ENCODE measurements at regions not wholly inside any gene's neighbourhood (a gene's known extent, or its start where the extent isn't known, plus 50 kb on each side); places are given as distances from the start of the nearest gene placed in this dataset.
A peak's percentile ranks its signal among the peaks of the same experiment; 100 is the strongest.
"Not testable (repeated sequence)": the region's sequence is repeated elsewhere in the genome, so short reads cannot be mapped to it uniquely, and the experiment has no call there.

DNA sequence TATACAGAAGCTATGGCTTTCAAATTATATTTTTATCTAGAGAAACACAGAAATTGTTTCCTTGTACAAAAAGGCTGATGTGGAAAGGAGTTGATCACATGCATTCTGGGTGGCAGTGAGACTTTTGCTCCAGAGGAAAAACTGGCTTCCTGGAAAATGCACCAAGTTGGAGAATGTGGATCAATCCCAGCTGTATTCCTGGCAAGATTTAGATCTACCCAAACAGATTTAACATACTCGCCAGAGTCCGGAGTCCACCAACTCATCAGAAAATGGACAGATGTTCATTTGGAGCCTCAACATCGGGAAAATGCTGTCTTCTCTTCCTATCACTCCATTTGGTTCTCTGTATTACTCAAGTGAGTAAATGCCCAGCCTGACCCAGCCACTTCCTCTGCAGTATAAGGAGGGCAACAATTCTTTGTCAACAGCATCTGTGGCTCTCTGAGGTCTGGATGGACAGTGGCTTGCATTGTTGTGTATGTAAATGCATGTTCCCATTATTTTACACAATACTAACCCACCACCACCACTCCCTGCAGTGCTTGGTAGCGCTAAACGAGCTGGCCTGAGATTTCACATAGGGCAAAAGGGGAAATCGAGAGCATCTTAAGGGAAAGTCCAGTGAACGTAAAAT lies 226.2 kb upstream of the IRF2BP2 start:
- intact Hi-C loops (cut with DNase I), result no loop called here
- peak; percentile 20 for ATAC-seq

DNA sequence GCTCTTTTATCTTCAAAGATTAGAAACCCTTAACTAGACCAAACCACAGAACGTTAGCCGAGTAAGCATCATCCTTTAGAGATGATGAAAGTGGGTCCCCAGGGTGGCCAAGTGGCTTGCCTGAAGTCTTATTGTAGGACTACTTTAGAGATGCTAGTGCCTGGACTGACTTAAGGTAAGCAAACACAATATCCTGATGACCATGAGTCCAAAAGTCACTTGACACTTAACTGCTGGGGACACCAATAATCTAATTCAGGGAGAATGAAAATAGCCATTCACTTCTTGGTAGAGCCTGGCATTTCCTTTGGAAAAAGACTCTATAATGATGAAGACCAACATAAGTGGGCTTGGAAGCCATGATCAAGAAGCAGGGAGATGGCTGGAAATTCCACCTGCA lies 225.3 kb upstream of the IRF2BP2 start:
- DNase-seq (ENCODE audit: low spot score) (no peak), ATAC-seq (no peak)
- intact Hi-C loops (cut with DNase I), result no loop called here

More for the DNA sequence above, 226.2 kb upstream of the IRF2BP2 start:
- no peak for DNase-seq (ENCODE audit: low spot score)

DNA sequence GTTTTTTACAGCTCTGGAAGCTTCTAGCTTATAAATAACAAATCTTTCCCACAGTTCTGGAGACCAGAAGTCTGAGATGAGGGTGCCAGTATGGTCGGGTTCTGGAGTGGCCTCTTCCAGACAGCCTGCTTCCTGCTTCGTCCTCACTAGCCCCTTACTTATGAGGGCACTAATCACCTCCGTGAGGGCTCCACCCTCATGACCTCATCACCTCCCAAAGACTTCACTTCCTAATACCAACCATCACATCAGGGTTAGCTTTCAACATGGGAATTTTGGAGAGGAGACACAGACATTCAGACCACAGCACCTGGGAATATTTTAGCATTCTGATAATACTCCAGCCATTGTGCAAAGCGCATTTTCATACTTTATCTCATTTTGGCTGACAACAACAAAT lies 223.7 kb upstream of the IRF2BP2 start:
- no peak for ATAC-seq
- intact Hi-C loops (cut with DNase I), result no loop called here

DNA sequence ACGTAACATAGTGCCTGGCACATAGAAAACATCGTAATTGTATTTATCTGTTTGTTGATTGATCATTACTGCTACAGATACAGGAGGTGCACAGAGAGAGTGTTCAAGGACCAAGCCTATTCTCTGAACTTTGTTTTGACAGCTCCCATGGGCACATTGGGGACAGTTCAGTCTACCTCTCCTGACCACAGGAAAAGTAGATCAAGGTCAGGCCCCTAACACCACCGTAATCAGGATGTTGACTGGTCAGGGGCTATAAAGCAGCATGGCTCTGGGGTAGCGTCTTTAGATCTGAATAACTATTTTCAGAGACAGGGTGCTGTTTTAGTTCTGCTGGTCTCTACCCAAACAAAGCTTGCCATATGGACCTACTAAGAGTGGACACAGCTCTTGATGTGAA lies 223.1 kb upstream of the IRF2BP2 start:
- DNase-seq (ENCODE audit: low spot score) (no peak), ATAC-seq (no peak)
- intact Hi-C loops (cut with DNase I), result no loop called here

More for the DNA sequence above, 223.7 kb upstream of the IRF2BP2 start:
- no peak for DNase-seq (ENCODE audit: low spot score)

DNA sequence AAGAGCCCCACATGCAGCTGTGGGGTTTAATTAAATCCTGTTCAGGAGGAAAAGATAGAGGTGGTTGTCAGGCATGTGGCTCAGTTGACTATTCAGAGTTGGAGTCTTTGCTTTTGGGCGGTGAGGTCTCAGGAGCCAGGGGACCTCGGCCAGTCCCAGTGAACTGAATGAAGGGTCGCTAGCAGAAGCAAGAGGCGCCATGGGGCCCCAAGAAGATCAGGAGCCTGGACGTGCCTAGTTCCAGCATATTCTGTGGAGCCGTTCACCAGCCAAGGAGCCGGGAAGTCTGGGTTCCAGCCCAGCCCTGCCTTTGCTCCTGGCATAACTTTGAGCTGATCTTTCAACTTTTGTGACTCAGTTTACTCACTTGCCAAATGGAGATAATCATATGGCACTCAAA lies 217.7 kb upstream of the IRF2BP2 start:
- no peak for DNase-seq (ENCODE audit: low spot score)
- intact Hi-C loops (cut with DNase I), result no loop called here
- ATAC-seq, result no peak

DNA sequence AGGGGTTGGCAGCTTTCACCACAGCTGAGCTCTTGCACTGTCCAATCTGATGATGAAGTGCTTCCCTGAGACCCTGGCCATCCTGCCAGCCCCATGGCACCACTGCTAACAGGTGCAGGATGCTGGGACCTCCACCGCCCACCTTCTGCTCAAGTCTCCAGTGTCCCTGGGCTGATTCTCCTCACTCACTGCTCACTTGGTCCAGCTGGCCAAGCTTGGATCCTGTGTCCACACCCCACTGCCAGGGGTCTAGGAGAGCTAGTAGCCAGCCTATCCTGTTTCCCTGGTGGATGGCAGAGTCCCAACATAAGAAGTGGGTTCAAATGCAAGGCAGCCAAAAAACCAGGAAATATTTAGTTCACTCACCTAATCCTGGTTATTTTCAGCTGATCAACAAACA lies 217.2 kb upstream of the IRF2BP2 start:
- intact Hi-C loops (cut with DNase I), result no loop called here
- DNase-seq (ENCODE audit: low spot score) (no peak), ATAC-seq (no peak)

DNA sequence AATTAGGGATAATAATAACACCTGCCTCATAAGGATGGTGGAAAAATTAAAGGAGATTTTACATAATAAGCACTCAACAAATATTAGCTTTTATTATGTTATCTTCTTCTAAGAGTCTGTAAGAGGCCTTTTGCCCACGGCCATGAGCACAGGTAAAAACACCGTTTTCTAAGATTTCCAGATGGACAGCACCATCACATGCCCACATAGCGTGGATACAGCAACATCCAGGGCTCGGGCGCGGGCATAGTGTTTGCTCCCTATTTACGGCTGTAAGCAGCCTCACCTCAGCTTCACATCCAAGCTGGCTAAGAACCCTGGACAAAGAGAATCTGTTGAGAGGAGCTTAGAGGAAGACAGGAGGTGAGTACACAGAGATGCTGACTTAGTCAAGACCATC lies 216.4 kb upstream of the IRF2BP2 start:
- DNase-seq (ENCODE audit: low spot score), result no peak
- ATAC-seq, result no peak
- intact Hi-C loops (cut with DNase I), result no loop called here

DNA sequence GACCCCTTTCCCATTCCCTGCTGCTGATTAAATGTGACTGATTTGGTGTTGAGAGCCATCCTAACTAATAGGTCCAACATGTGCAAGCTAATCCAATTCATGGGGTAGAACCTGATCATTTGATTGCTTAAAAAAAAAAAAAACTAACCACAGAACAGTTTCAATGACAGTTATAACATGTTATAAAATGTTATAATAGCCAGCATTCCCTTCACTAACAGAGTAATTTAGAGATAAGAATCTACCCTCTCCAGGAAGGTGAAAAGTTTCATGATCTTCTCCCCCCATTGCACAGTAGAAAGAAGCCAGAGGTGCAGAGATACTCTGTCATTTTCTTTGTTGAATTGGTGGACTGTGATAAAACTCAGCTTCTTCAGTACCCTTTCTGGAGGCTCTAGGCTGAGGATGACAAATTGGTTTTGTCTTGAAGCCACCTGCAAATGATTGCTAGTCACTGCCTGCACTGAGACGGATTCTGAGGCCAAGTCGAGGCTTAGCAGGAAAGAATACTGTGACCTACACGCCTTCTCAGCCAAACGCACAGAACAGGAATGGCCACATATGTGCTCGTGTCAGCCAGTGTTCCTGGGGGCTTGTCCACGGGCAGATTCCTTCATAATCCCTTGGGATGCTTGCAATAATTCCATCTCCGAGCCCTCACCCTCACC lies 215.7 kb upstream of the IRF2BP2 start:
- DNase-seq (ENCODE audit: low spot score) (no peak), ATAC-seq (no peak)
- intact Hi-C loops (cut with DNase I), result no loop called here

DNA sequence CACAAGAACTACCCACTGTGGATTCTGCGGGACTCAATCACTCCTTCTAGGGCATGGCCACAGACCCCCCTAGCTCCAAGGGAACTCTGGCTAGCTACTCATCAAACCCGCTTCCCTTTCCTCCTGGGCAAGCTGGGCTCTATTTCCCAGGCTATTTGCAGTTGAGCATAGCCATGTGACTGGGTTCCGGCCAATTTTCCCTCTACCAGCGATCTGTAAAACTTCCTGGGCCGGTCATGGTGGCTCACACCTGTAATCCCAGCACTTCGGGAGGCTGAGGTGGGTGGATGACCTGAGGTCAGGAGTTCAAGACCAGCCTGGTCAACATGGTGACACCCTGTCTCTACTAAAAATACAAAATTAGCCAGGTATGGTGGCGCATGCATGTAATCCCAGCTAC lies 214.9 kb upstream of the IRF2BP2 start:
- DNase-seq (ENCODE audit: low spot score); intact Hi-C loops (cut with DNase I); ATAC-seq: not testable (repeated sequence)

DNA sequence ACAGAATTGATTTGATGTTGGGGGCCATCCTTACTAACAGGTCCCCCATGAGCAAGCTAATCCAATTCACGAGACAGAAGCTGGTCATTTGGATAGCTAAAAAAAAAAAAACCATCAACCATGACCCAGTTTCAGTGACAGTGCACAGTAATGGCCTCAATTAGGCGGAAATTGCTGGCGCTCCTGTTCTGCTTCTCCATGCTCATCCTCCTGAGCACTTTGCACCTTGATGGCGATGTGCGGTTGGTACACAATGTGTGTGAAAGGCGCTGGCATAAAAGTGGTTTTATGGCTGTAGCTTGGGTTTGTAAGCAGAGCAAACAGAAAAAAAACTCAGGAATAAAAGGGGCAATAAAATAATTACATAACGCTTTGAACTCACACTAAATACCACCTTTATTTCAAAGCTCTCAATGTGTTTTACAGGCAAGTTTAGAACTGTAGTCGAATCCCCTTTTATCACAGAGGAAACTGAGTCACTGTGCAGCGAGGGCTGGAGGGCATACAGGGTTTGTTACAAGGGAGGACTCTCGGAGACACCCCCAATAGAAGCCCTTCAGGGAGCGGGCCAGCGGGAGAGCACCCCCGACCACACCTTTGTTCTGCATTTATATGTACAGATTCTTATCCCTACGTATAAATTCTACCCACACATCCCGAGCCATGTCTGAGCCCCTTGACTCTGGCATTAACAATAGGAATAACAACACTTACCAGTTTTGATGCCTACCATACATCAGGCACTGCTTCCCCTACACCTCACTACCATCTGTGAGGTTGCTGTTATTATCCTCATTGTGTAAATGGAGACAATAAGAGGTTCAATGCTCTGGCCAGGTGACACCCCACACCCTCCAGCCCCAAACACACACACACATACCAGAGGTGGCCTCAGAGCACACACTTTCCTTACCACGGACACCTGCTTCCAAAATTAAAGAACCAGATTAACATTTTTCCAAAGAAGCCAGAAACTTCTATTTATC lies 213.5 kb upstream of the IRF2BP2 start:
- DNase-seq (ENCODE audit: low spot score) (no peak), ATAC-seq (no peak)
- intact Hi-C loops (cut with DNase I), result no loop called here

DNA sequence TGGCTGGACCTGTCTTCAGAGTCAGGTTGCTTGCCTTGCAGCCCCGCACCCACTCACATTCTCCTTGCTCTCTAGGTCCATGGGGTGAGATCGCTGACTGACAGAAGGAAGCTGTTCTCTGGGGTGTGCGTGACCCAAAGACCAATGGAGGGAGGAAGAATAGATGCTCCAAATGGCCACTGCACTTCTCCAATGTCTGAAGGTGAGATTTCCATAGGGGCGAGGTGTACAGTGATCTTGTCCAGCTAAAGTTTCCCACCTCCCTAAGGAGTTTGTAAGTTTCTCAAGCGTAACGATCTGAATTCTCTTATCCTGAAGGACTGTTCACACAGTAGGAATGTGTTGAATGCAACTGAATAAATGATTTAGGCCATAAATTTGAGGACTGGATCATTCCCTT lies 211.9 kb upstream of the IRF2BP2 start:
- intact Hi-C loops (cut with DNase I), result no loop called here
- no peak for ATAC-seq
- DNase-seq (ENCODE audit: low spot score), result no peak

DNA sequence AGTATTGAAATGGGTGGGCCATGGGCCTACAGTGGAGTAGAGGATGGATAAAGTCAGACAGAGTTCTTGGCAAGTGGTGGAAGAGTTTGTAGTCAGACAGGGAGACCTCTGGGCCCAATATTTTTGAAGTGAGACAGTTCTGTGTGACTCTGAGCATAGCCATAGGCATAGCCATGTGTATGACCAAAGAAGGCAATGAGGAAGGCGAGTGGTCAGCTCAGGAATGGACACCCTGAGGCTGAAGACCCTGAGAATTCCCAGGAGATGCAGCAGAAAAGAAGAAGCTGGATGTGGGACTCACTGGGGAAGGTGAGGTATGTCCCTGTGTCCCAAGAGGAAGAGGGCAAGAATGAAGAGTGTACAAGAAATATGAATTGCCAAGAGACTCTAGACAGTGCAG lies 210.6 kb upstream of the IRF2BP2 start:
- intact Hi-C loops (cut with DNase I), result no loop called here
- ATAC-seq (no peak), DNase-seq (ENCODE audit: low spot score) (no peak)

DNA sequence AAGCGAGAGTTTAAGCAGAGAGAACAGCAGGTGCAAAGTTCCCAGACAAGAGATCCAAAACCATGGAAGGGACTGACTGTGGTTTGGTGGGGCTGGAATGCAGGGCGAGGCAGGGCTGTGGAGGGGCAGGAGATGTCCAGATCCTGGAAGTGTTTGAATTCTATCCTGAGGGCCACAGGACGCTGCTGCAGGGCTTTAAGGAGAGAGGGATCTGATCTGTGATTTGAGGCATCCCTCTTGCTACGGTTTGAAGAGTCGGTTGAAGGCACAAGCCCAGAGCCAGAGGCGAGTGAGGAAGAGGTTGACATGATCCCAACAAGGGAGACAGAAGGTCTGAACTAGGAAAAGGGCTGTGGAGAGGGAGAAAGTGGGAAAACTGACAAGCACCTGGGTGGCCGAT lies 209.9 kb upstream of the IRF2BP2 start:
- intact Hi-C loops (cut with DNase I); DNase-seq (ENCODE audit: low spot score); ATAC-seq: not testable (repeated sequence)

DNA sequence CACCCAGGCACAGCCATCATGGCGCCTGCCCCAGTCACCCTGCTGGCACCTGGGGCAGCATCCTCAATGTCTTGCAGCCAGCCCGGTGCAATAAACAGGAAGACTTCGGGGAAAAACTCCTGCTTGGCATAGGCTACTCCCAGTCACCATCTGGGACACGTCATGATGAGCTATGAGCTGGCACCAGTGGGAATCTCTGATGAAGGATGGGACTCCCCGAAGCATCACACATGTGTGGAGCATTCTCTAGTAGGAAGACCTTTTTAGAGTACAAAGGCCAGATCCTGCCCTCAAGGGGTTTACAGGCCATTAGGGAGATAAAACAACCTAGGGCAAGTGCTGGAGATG lies 208.0 kb upstream of the IRF2BP2 start:
- peak; percentile 21 for ATAC-seq
- DNase-seq (ENCODE audit: low spot score); intact Hi-C loops (cut with DNase I): not testable (repeated sequence)

DNA sequence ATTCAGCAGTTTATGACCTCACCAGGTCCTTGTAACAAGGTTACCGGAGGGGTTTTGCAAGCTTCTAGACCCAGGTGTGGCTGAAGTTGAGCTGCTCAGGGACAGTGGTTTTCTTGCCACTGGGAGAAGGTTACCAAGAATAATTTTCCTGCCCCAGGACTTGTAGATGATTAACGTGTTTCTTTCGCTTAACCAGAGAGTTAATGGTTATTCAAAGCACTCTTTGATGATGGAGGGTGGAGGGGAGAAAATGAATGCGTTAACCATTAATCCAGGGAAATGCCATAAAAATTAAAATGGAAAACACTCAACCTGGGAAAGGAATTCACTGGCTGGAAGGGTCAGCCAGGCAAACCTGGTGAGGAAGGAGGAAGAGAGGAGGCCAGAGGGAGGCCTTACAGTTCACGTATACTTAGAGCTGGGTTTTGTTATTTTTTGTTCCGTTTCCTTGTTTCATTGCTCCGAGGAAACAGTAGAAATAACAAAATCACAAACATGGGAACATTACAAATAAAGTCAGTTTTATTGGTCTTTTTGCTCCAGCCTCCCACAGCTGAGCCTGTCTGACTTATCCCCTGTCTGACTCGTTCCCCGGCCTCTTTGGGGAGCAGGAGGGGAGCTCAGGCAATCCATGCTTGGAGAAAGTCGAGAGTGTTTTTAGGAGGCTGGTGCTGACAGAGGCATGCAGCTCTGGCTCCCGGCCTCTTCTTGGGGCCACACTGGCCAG lies 207.5 kb upstream of the IRF2BP2 start:
- ATAC-seq; intact Hi-C loops (cut with DNase I); DNase-seq (ENCODE audit: low spot score): not testable (repeated sequence)

DNA sequence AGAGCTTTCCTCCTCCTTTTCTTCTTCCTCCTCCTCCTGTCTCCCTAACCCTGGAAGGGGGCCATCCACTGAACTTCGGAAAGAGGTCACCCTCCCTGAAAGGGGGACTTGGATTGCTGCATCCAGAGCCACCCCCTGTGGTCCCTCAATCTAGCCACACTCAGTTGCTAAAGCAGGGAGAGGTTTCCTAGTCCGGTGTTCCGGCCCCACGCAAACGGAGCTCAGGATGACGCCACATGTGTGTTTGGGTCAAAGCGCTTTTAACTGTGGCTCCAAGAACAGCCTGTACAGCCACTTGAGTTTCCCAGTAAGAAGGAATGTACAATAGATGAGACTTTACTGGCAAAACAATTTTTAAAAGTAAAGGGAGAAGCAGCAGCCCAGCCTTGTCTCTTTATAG lies 206.9 kb upstream of the IRF2BP2 start:
- DNase-seq (ENCODE audit: low spot score); intact Hi-C loops (cut with DNase I): not testable (repeated sequence)
- peak; percentile 92 for ATAC-seq

DNA sequence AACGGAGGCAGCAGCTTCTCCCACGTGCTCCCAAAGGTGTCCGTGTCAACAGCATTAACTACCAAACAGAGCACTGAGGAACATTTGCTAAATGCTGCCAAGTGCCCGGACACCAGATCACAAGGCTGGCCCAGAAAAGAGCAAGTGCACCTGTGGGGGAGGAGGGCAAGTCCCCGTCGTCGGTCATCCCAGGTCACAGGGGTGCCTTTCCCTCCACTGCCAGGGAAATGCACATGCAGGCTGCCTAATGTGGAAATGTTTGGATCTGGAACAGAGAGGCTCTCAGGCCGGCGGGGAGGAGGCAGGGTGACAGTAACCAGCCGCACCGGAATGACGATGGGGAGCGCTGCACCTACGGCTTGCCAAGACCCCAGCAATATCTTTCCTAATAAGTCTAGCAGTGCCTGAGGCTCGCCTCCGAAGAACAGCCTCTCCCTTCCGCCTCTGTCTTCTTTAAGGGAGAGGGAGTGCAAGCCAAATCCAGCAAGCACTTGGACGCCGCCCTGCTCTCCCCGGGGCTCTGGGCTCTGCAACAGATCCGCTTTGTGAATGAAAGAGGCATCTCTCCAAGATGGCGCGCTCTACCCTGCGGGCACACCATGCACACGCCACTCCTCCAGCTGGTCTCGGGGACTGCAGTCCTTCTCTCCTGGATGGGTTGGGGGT lies 206.3 kb upstream of the IRF2BP2 start:
- DNase-seq (ENCODE audit: low spot score), result peak; percentile 69
- peak; percentile 82 for ATAC-seq
- intact Hi-C loops (cut with DNase I), result not testable (repeated sequence)

DNA sequence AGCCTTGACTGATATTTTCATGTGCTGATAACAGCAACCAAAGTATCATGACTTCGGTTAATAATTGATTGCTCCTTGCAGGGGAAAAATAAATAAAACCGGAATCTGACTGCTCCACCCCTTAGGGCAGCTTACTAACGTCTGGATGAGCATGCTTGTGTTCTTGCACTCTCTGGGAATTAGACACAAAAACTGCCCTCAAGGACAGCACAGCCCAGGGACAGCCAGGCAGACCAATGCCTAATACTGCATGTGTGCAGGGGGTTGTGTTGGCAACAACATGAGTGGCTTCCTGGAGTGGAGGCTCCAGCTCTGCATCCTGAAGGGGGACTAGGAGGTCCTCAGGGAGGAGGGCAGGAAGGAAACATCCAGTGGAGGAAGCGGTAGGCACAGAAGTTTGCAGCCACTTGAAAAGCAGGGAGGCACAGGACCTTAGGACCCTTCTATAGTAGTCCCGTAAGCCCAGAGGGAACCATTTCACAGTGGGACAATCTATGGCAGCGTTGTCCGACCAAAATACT lies 205.4 kb upstream of the IRF2BP2 start:
- DNase-seq (ENCODE audit: low spot score); ATAC-seq; intact Hi-C loops (cut with DNase I): not testable (repeated sequence)

Measured in sciatic nerve (tissue), 2 donors.